HEK293T (cell line): ENCODE measurements at regions not wholly inside any gene's neighbourhood (a gene's known extent, or its start where the extent isn't known, plus 50 kb on each side); places are given as distances from the start of the nearest gene placed in this dataset.

ENCODE experiments used
- ARNT ChIP-seq: fragments of 450-650 bp; IDR thresholded peaks from 2 replicates; pipeline ENCODE4 v1.6.1; 2017; ENCODE audit warnings: mild to moderate bottlenecking
- BHLHE40 ChIP-seq: fragments of 450-650 bp; IDR thresholded peaks from 2 replicates; pipeline ENCODE4 v1.6.1; 2016; ENCODE audit warnings: mild to moderate bottlenecking, moderate library complexity, borderline replicate concordance
- ELF4 ChIP-seq: fragments of 450-650 bp; IDR thresholded peaks from 2 replicates; pipeline ENCODE4 v1.6.1; 2017; ENCODE audit warnings: antibody characterized with exemption
- FOXK2 ChIP-seq: fragments of 450-650 bp; IDR thresholded peaks from 2 replicates; pipeline ENCODE4 v1.6.1; 2016; ENCODE audit warnings: mild to moderate bottlenecking
- FOXM1 ChIP-seq: fragments of 450-650 bp; IDR thresholded peaks from 2 replicates; pipeline ENCODE4 v1.6.1; 2017; ENCODE audit warnings: mild to moderate bottlenecking, borderline replicate concordance
- HDGF ChIP-seq: fragments of 450-650 bp; IDR thresholded peaks from 2 replicates; pipeline ENCODE4 v1.6.1; 2017; ENCODE audit warnings: antibody characterized with exemption, borderline replicate concordance
- LEF1 ChIP-seq: fragments of 450-650 bp; IDR thresholded peaks from 2 replicates; pipeline ENCODE4 v1.6.1; 2017; ENCODE audit warnings: mild to moderate bottlenecking, borderline replicate concordance
- PKNOX1 ChIP-seq: fragments of 450-650 bp; IDR thresholded peaks from 2 replicates; pipeline ENCODE4 v1.6.1; 2016
- SP1 ChIP-seq: fragments of 450-650 bp; IDR thresholded peaks from 2 replicates; pipeline ENCODE4 v1.6.1; 2017
- TARDBP ChIP-seq: fragments of 450-650 bp; IDR thresholded peaks from 2 replicates; pipeline ENCODE4 v1.6.1; 2016
- ZNF384 ChIP-seq: fragments of 450-650 bp; IDR thresholded peaks from 2 replicates; pipeline ENCODE4 v1.6.1; 2016

GRCh38 chr2:53253244-53253643 lies 514.4 kb upstream of the CHAC2 start:
- TF ChIP-seq FOXK2, result no peak
- no peak for TF ChIP-seq BHLHE40
- no peak for TF ChIP-seq ARNT
- TF ChIP-seq SP1, result no peak
- no peak for TF ChIP-seq PKNOX1
- no peak for TF ChIP-seq LEF1
- TF ChIP-seq FOXM1, result no peak
- TF ChIP-seq HDGF, result no peak
- no peak for TF ChIP-seq ELF4
- TF ChIP-seq ZNF384, result no peak
- no peak for TF ChIP-seq TARDBP
